Tibial artery (tissue), 4 donors: ENCODE measurements at regions not wholly inside any gene's neighbourhood (a gene's known extent, or its start where the extent isn't known, plus 50 kb on each side); places are given as distances from the start of the nearest gene placed in this dataset.

Experiments used
- DNase-seq, 2 donors: peaks; one replicate each; pipeline ENCODE4 v3.0.0-alpha.2; 2019
- H3K27ac ChIP-seq, 2 donors: fragments of 200-600 bp; sonication (generic) in 1 of 2; 1 replicate in 1 of 2; 2 replicates in 1 of 2; pipeline ENCODE4 v1.5.1; 2018 to 2019; ENCODE audit warnings: mild to moderate bottlenecking in 1 of 2
- H3K27me3 ChIP-seq, 2 donors: fragments of 200-600 bp; sonication (generic) in 1 of 2; one replicate each; pipeline versions ENCODE4 v1.5.1 to v1.6.0; 2016 to 2019
- H3K36me3 ChIP-seq, 3 donors: fragments of 200-600 bp; sonication (generic) in 2 of 3; one replicate each; pipeline ENCODE4 v1.5.1; 2016 to 2019; ENCODE audit warnings: mild to moderate bottlenecking in 2 of 3
- H3K4me1 ChIP-seq, 4 donors: fragments of 200-600 bp; sonication (generic) in 2 of 4; 1 replicate in 3 of 4; 2 replicates in 1 of 4; pipeline ENCODE4 v1.5.1; 2016 to 2019
- H3K4me3 ChIP-seq, 2 donors: fragments of 200-600 bp; sonication (generic) in 1 of 2; 1 replicate in 1 of 2; 2 replicates in 1 of 2; pipeline ENCODE4 v1.5.1; 2018 to 2019; ENCODE audit warnings: mild to moderate bottlenecking in 2 of 2
- H3K9me3 ChIP-seq, 3 donors: fragments of 200-600 bp; sonication (generic) in 1 of 3; one replicate each; pipeline ENCODE4 v1.5.1; 2016 to 2019
- CTCF ChIP-seq, 2 experiments: fragments of 200-600 bp in 1 of 2; fragments of 450-650 bp in 1 of 2; IDR thresholded peaks; one replicate each; pipeline ENCODE4 v1.5.1; 2017 to 2019; ENCODE audit warnings: antibody characterized with exemption in 2 of 2, mild to moderate bottlenecking in 1 of 2, moderate library complexity in 1 of 2
- intact Hi-C: fragments of 100-400 bp; cut with DNase I; formaldehyde crosslinking; loops from one replicate; pipeline ENCODE4 v1.15.0; 2023; ENCODE audit warnings: low total_unique reads

GRCh38 chr11:27873664-27874063 lies 173.4 kb upstream of the BDNF start:
- Histone ChIP-seq H3K27me3 (peaks cover 0 to 4% of the 10 kb centered on the region in 2 donors), H3K4me3 (no peak overlapping the region), H3K4me1 (no peaks in the 10 kb centered on the region), H3K27ac (no peak overlapping the region), H3K9me3 (no peaks in the 10 kb centered on the region), H3K36me3 (no peaks in the 10 kb centered on the region)
- TF ChIP-seq CTCF (IDR thresholded peaks at IDR 0.05), result no peak
- no peak for DNase-seq
- intact Hi-C loops, result loop anchor here (10.0 kb wide), 1 partner anchor 129 kb away; no protein-coding TSS in a partner anchor

- intact Hi-C loops, result loop anchor here (10.0 kb wide), 1 partner anchor 126 kb away; no protein-coding TSS in a partner anchor
- Histone ChIP-seq H3K27ac (no peak overlapping the region), H3K4me1 (no peaks in the 10 kb centered on the region), H3K27me3 (peaks cover 0 to 4% of the 10 kb centered on the region in 2 donors), H3K36me3 (no peaks in the 10 kb centered on the region), H3K4me3 (no peak overlapping the region), H3K9me3 (no peaks in the 10 kb centered on the region)
- no peak for TF ChIP-seq CTCF (IDR thresholded peaks at IDR 0.05)
- DNase-seq, result no peak
These were observed 170.8 kb upstream of the BDNF start for GRCh38 chr11:27871056-27871455.

GRCh38 chr11:27869701-27870100 lies 169.4 kb upstream of the BDNF start:
- Histone ChIP-seq H3K27ac (no peak overlapping the region), H3K27me3 (peaks cover 0 to 4% of the 10 kb centered on the region in 2 donors), H3K9me3 (no peaks in the 10 kb centered on the region), H3K36me3 (no peaks in the 10 kb centered on the region), H3K4me1 (no peaks in the 10 kb centered on the region), H3K4me3 (no peak overlapping the region)
- DNase-seq, result no peak
- intact Hi-C loops, result loop anchor here (10.0 kb wide), 1 partner anchor 125 kb away; no protein-coding TSS in a partner anchor
- TF ChIP-seq CTCF (IDR thresholded peaks at IDR 0.05), result no peak

GRCh38 chr11:27868709-27869108 lies 168.5 kb upstream of the BDNF start:
- intact Hi-C loops, result no loop called here
- Histone ChIP-seq H3K9me3 (no peaks in the 10 kb centered on the region), H3K4me1 (no peaks in the 10 kb centered on the region), H3K4me3 (no peak overlapping the region), H3K27me3 (peaks cover 0 to 4% of the 10 kb centered on the region in 2 donors), H3K36me3 (no peaks in the 10 kb centered on the region), H3K27ac (no peak overlapping the region)
- no peak for DNase-seq
- TF ChIP-seq CTCF (IDR thresholded peaks at IDR 0.05), result no peak

GRCh38 chr11:27868226-27868625 lies 168.0 kb upstream of the BDNF start:
- DNase-seq, result no peak
- H3K4me3 ChIP-seq, result no peak overlapping the region
- H3K9me3 ChIP-seq, result no peaks in the 10 kb centered on the region
- H3K4me1 ChIP-seq, result no peaks in the 10 kb centered on the region
- no peak for TF ChIP-seq CTCF (IDR thresholded peaks at IDR 0.05)
- H3K27me3 ChIP-seq, result peaks cover 0 to 4% of the 10 kb centered on the region in 2 donors
- intact Hi-C loops, result no loop called here
- H3K36me3 ChIP-seq, result no peaks in the 10 kb centered on the region
- no peak overlapping the region for H3K27ac ChIP-seq

- intact Hi-C loops, result no loop called here
- no peaks in the 10 kb centered on the region for H3K27me3 ChIP-seq
These were observed 164.8 kb upstream of the BDNF start for GRCh38 chr11:27865105-27865504.

More at GRCh38 chr11:27865105-27865504, 164.8 kb upstream of the BDNF start:
- DNase-seq, result no peak
- Histone ChIP-seq H3K4me3 (no peak overlapping the region), H3K36me3 (no peaks in the 10 kb centered on the region), H3K4me1 (no peaks in the 10 kb centered on the region), H3K9me3 (no peaks in the 10 kb centered on the region), H3K27ac (no peak overlapping the region)
- TF ChIP-seq CTCF (IDR thresholded peaks at IDR 0.05), result no peak
